Gastrocnemius medialis (tissue), 4 donors: ENCODE measurements at regions not wholly inside any gene's neighbourhood (a gene's known extent, or its start where the extent isn't known, plus 50 kb on each side); places are given as distances from the start of the nearest gene placed in this dataset.

Source experiments
- CTCF ChIP-seq, 5 experiments: fragments of 450-650 bp in 3 of 5; fragments of 200-600 bp in 2 of 5; sonication (generic) in 2 of 5; IDR thresholded peaks in 4 of 5; conservative IDR thresholded peaks in 1 of 5; 1 replicate in 4 of 5; 2 replicates in 1 of 5; pipeline ENCODE4 v1.5.1; 2016 to 2019; ENCODE audit warnings: antibody characterized with exemption in 5 of 5, mild to moderate bottlenecking in 3 of 5, moderate library complexity in 3 of 5
- POLR2A ChIP-seq, 2 donors: fragments of 450-650 bp; IDR thresholded peaks; one replicate each; pipeline ENCODE4 v1.6.1; 2017; ENCODE audit warnings: antibody characterized with exemption in 2 of 2, mild to moderate bottlenecking in 2 of 2, moderate library complexity in 2 of 2

GRCh38 chr6:12490904-12491571 lies 200.9 kb downstream of the EDN1 start:
- TF ChIP-seq CTCF (IDR thresholded peaks at IDR 0.05 in 4 of 5, conservative IDR thresholded peaks at IDR 0.05 in 1 of 5): no peak
- TF ChIP-seq POLR2A (IDR thresholded peaks at IDR 0.05): no peak
